AG09309 (cell line): ENCODE measurements at regions not wholly inside any gene's neighbourhood (a gene's known extent, or its start where the extent isn't known, plus 50 kb on each side); places are given as distances from the start of the nearest gene placed in this dataset.

Experiments used
- DNase-seq: peaks from one replicate; pipeline ENCODE4 v3.0.0-alpha.2; 2010; ENCODE audit warnings: low read depth
- H3K4me3 ChIP-seq: 2 replicates; pipeline ENCODE4 v1.5.1; 2011; ENCODE audit warnings: mild to moderate bottlenecking, low read depth, low read length, moderate library complexity; ENCODE audit not compliant: control insufficient read depth
- CTCF ChIP-seq: IDR thresholded peaks from 2 replicates; pipeline ENCODE4 v1.5.1; 2011; ENCODE audit warnings: mild to moderate bottlenecking, low read depth, low read length, inconsistent platforms; ENCODE audit not compliant: insufficient read depth, control insufficient read depth; ENCODE audit errors: missing control alignments

GRCh38 chr4:41839916-41840854 lies 91.7 kb upstream of the PHOX2B start:
- DNase-seq = no peak
- no peak for TF ChIP-seq CTCF
- H3K4me3 ChIP-seq = no peak overlapping the region

GRCh38 chr4:41838590-41838989 lies 90.1 kb upstream of the PHOX2B start:
- no peak overlapping the region for H3K4me3 ChIP-seq
- no peak for TF ChIP-seq CTCF
- no peak for DNase-seq

GRCh38 chr4:41835321-41835995 lies 86.9 kb upstream of the PHOX2B start:
- no peak for DNase-seq
- no peak overlapping the region for H3K4me3 ChIP-seq
- TF ChIP-seq CTCF = no peak

GRCh38 chr4:41832961-41833360 lies 84.4 kb upstream of the PHOX2B start:
- no peak for TF ChIP-seq CTCF
- DNase-seq = no peak
- H3K4me3 ChIP-seq = no peak overlapping the region

GRCh38 chr4:41822325-41822724 lies 73.8 kb upstream of the PHOX2B start:
- no peak overlapping the region for H3K4me3 ChIP-seq
- no peak for TF ChIP-seq CTCF
- no peak for DNase-seq

- H3K4me3 ChIP-seq = no peak overlapping the region
- no peak for TF ChIP-seq CTCF
- no peak for DNase-seq
Observed at GRCh38 chr4:41820473-41820872, 71.9 kb upstream of the PHOX2B start.
